HG03565 (cell line): ENCODE measurements at regions not wholly inside any gene's neighbourhood (a gene's known extent, or its start where the extent isn't known, plus 50 kb on each side); places are given as distances from the start of the nearest gene placed in this dataset.

ENCODE experiments used
- ATAC-seq: cut with Tn5 transposase; IDR thresholded peaks from one replicate; pipeline ENCODE4 v1.9.1; 2021; ENCODE audit warnings: mild to moderate bottlenecking, moderate library complexity; ENCODE audit not compliant: unreplicated experiment

GRCh38 chr14:22081337-22081736 lies 407.7 kb upstream of the OR4E1 start:
- no peak for ATAC-seq

DNA sequence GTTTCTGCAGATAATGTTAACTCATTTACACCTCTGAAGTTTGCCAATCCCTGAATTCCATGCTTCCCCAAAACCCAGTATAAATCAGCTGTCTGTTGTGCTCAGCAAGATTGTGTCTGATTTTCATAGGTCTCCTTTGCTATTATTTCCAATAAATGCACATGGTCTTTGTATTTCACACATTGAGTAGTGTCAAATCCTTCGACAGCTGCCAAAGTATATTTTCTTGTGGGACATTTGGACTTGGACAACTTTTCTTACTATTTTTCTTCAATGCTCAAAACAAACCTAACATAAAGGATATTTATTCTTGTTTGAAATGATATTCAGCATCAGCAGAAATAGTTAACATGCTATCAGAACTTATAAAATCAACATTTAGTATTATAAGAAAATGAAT lies 406.1 kb upstream of the OR4E1 start:
- ATAC-seq, result no peak

DNA sequence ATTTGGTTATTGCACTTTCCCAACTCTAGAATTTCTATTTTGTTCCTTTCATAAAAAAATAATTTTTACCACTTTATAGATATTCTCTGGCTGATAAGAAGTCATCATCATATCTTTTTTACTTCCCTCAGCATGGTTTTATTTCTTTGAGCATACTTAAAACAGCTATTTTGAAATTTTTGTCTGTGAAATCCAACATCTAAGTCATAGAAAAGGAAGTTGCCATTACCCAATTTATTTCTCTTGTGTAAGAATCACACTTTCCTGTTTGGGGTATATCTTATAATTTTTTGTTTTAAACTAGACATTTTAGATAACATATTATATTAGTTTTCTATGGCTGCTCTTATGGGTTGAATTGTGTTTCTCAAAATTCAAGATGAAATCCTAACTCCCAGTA lies 400.2 kb upstream of the OR4E1 start:
- no peak for ATAC-seq

DNA sequence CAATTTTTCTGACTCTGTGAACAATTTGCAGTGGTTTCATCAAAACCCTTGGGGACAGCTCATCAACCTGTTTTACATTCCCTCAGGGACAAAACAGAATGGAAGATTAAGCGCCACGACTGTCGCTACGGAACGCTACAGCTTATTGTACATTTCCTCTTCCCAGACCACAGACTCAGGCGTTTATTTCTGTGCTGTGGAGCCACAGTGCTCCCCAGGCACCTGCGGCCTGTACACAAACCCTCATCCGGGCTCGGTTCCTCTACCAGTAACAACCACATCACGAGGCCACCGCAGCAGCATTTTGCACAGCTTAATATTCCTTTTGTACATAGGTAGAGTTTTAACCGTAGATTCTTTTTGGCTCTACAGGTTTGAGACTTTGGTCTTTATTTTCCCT lies 397.4 kb upstream of the OR4E1 start:
- peak; percentile 94 for ATAC-seq

DNA sequence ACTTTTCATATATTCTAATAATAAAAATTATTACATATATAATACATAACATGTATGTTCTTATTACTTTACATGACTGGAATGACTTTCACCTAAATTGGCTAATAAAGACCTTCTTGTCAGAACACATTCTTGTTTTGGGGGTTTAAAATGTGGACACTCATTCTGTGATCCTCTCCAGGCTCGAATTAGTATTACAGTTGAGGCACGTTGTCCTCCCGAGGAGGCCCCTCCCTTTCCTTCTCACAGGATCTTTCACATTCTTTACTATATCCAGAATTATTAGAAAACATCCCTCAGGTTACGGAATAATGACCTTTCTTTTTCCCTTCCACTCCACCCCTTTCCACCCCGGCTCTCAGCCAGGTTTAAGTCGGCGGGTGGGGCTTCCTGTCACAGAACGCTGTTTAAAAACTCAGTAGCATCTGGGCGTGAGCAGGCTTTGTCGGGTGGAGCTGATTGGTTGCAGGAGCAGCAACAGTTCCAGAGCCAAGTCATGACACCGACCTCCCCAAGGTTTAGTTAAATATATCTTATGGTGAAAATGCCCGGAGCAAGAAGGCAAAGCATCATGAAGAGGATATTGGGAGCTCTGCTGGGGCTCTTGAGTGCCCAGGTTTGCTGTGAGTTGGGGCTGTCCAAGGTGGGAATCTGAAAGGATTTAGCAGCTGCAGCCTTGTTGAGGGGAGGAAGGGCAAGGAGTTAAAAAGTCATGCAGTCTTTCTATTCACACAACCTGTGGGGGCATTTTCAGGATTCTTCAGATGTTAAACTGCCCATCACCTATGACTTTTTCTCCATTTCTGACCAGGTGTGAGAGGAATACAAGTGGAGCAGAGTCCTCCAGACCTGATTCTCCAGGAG lies 396.7 kb upstream of the OR4E1 start:
- no peak for ATAC-seq

GRCh38 chr14:22065347-22065746 lies 391.7 kb upstream of the OR4E1 start:
- no peak for ATAC-seq

DNA sequence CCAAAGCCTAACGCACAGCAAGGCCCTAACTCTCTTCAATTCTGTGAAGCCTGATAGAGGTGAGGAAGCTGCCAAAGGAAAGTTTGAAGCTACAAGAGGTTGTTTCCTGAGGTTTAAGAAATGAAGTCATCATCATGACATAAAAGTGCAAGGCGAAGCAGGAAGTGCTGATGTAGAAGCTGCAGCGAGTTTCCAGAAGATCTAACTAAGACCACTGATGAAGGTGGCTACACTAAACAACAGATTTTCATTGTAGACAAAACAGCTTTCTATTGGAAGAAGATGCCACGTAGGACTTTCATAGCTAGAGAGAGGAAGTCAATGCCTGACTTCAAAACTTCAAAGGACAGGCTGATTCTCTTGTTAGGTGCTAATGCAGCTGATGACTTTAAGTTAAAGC lies 385.6 kb upstream of the OR4E1 start:
- ATAC-seq, result no peak

DNA sequence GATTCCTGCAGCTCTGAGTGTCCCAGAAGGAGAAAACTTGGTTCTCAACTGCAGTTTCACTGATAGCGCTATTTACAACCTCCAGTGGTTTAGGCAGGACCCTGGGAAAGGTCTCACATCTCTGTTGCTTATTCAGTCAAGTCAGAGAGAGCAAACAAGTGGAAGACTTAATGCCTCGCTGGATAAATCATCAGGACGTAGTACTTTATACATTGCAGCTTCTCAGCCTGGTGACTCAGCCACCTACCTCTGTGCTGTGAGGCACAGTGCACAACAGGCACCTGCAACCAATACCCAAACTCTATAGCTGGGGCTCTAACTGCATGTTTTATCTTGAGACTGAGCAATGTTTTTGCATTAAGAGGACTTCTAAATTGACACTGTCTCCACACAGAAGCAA lies 379.2 kb upstream of the OR4E1 start:
- ATAC-seq, result no peak

DNA sequence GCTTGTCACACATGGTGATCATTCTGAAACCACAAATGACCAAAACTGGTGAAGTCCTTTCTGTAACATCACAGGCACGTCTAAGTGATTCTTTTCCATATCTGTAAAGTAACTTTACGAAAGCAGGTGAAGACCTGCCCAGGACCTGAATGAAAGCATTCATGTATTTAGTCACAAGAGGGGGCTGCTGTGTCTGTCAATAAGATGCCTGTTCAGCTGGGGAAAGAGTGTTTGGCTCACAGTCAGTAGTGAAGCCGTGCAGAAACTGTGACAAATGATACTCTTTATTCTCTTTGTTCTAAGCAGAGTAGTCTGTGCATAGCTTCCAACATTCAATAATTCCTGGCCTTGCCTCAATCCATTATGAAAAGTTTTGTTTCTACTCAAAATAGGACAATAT lies 373.5 kb upstream of the OR4E1 start:
- peak; percentile 70 for ATAC-seq

DNA sequence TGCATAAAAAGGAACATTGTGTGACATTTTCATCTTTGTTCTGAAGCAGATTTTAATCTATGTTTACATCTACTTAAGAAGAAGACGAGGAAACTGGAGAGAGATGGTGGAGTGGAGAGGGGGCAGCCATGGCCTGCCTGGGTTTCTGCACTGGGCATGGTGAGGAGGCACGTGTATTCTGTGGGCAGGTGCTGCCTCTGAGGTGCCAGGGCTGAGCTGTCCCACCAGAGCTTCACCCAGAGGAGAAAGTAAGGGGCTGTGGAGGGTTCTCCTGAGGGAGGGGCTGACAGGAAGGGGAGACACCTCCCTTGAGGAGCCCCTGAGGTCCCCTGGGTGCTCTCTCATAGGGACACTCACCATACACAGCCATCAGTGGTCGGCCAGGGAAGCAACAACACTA lies 372.4 kb upstream of the OR4E1 start:
- ATAC-seq, result no peak

DNA sequence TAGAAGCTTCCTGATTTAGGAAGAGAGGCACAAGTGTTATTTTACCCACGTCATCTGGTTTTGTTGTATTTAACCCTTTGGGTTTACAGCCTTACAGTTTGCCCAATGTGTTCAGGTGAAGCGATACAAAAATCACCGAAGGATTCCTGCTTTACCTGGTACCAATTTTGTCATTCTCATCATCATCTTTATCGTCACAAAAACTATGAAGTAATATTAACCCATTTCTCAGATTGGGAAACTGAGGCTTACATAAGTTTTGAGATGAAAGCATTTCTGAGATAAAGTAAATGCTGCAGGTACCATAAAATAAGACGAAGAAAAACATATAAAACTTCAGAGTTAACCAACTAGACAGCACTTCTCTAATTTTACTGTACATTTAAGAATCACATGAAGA lies 370.6 kb upstream of the OR4E1 start:
- ATAC-seq, result no peak

GRCh38 chr14:22040781-22041125 lies 367.1 kb upstream of the OR4E1 start:
- ATAC-seq, result no peak

GRCh38 chr14:22039938-22040780 lies 366.5 kb upstream of the OR4E1 start:
- ATAC-seq, result no peak

DNA sequence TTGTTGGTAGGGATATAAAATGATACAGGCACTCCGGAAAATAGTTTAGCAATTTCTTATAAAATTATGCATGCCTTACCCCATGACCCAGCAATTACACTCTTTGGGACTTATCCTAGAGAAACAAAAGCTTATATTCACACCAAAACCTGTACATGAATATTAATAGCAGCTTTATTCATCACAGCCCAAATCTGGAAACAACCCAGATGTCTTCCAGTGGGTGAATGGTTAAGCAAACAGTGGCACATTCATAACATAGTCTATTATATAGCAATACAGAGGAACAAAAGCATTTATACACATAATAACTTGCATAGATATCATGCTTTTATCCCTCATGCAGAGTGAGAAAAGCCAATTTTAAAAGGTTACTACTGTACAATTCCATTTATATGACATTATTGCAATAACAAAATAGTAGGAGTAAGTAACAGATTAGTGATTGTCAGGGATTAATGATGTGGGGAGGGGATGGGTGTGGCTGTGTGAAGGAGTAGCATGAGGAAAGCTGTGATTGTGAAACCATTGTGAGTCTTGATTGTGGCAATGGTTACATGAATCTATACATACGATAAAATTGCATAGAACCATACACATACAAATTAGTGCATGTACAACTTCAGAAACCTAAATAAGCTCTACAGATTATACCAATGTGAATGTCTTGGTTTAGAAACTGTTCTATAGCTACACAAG lies 363.1 kb upstream of the OR4E1 start:
- no peak for ATAC-seq

GRCh38 chr14:22026527-22026926 lies 352.9 kb upstream of the OR4E1 start:
- ATAC-seq, result no peak

DNA sequence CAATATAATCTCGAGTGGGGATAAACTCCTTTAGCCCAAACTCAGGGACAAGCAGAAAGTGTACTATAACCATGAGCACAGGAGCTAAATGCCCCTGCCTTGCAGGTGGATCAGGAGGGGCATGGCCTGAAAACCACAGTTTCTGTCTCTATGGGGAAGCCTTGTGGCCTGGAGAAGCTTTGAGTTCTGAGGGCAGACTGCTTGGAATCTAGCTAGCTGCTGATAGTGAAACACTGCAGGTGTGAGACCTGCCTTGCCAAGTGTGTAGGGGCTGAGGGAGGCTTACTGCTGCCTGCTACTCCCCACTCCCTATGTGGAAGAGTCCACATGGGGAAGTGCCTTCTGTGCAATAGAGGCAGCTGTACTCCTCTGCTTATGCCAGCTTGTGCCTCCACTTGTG lies 352.3 kb upstream of the OR4E1 start:
- no peak for ATAC-seq

GRCh38 chr14:22024137-22024536 lies 350.5 kb upstream of the OR4E1 start:
- ATAC-seq, result no peak

DNA sequence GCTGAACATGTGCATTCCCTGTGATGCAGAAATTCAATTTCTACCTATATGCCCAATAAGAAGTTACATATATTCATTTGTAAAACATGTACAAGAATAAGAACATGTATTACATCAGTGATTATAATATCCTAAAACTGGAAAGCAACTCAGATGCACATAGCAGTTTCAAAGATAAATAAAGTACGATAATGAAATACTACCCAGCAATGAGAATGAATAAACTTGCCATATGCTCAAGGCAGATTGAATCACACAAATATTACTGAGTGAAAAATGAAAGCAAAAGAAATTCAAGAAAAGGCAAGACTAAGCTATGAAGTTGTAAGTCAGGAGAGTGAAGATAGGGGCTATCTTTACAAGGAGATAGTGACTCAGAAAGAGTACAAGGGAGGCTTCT lies 345.3 kb upstream of the OR4E1 start:
- ATAC-seq, result no peak

DNA sequence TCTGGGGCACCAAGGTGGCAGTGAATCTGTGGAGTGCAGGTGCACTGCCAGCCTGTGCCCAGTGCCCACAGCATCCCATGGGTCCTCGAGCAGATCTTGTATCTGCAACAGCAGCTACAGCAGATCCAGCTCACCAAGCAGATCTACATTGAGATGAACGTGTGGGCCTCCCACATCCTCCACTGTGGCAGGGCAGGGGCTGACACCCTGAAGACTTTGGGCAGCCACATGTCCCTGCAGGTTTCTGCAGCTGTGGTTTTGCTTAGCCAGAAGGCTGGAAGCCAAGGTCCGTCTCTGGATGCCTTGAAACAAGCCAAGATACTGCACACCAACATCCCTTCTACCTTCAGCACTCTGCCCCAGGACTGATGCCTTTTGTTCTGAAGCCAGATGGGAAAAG lies 338.8 kb upstream of the OR4E1 start:
- no peak for ATAC-seq

GRCh38 chr14:22011253-22011642 lies 337.6 kb upstream of the OR4E1 start:
- no peak for ATAC-seq

DNA sequence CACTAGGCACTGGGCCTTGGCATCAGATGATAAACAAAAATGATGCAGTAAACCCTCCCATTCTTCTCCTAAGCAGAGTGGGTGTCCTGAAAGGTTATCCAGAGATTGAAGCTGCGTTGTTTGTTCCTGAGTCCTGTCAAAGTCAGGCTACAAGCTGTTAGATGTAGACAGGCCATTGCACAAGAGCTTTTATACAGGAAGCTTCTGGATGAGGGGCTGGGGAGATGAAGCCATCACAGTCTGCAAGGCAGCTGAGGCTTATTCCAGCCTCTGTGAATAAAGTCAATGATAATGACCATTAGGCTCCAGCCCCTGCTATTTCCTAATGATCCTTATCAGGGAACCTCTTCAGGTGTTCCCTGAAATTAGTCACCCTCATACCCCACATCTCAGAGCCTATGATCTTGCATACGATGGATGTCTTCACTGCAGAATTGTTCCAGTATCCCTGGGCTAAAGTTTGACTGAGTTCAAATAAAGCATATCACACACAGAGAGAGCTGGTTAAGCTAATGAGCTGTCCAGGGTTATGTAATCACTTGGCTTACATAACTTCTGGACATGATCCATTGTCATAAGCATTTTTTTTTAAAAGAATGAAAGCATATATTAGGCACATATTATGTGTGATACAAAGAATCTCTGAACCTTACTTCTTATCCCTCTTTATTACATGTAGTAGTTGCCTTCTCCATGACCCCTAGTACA lies 337.1 kb upstream of the OR4E1 start:
- no peak for ATAC-seq
